GM23338 (cell line): ENCODE measurements at regions not wholly inside any gene's neighbourhood (a gene's known extent, or its start where the extent isn't known, plus 50 kb on each side); places are given as distances from the start of the nearest gene placed in this dataset.

Experiments used
- CREB1 ChIP-seq: fragments of 250-450 bp; sonication (Bioruptor Pico); IDR thresholded peaks from 2 replicates; pipeline ENCODE4 v1.5.0; 2020; ENCODE audit warnings: low read depth, mild to moderate bottlenecking, moderate library complexity
- ETS1 ChIP-seq: IDR thresholded peaks from 2 replicates; pipeline ENCODE4 v1.6.1; 2016; ENCODE audit warnings: antibody characterized with exemption
- EZH2 ChIP-seq: fragments of 200-600 bp; sonication (generic); IDR thresholded peaks from one replicate; pipeline ENCODE4 v1.8.0; 2017; ENCODE audit warnings: antibody characterized with exemption, mild to moderate bottlenecking, low read depth; ENCODE audit not compliant: unreplicated experiment
- EZH2phosphoT487 ChIP-seq: fragments of 200-600 bp; sonication (generic); IDR thresholded peaks from one replicate; pipeline ENCODE4 v1.8.1; 2018; ENCODE audit warnings: antibody characterized with exemption; ENCODE audit not compliant: unreplicated experiment
- JUNB ChIP-seq: IDR thresholded peaks from one replicate; pipeline ENCODE4 v1.6.1; 2016; ENCODE audit warnings: antibody characterized with exemption; ENCODE audit not compliant: unreplicated experiment
- NANOG ChIP-seq: IDR thresholded peaks from 2 replicates; pipeline ENCODE4 v1.6.1; 2016; ENCODE audit warnings: antibody characterized with exemption, borderline replicate concordance
- POLR2AphosphoS5 ChIP-seq: IDR thresholded peaks from 2 replicates; pipeline ENCODE4 v1.6.1; 2016; ENCODE audit warnings: antibody characterized with exemption, low read depth
- REST ChIP-seq: IDR thresholded peaks from one replicate; pipeline ENCODE4 v1.6.1; 2018; ENCODE audit warnings: antibody characterized with exemption; ENCODE audit not compliant: unreplicated experiment
- STAT1 ChIP-seq: IDR thresholded peaks from one replicate; pipeline ENCODE4 v1.6.1; 2016; ENCODE audit warnings: antibody characterized with exemption; ENCODE audit not compliant: unreplicated experiment
- ZNF114 ChIP-seq: fragments of 250-450 bp; sonication (Bioruptor Pico); IDR thresholded peaks from 2 replicates; pipeline ENCODE4 v1.5.0; 2020; ENCODE audit warnings: mild to moderate bottlenecking, moderate library complexity
- ZNF331 ChIP-seq: fragments of 250-450 bp; sonication (Bioruptor Pico); IDR thresholded peaks from 2 replicates; pipeline ENCODE4 v1.5.0; 2020; ENCODE audit warnings: low read depth, mild to moderate bottlenecking, moderate library complexity
- TF ChIP-seq, protein P1 (sequence below), 2 experiments: fragments of 200-600 bp in 1 of 2; sonication (generic) in 1 of 2; conservative IDR thresholded peaks; 2 replicates each; pipeline versions ENCODE4 v1.5.1 to v1.6.1; 2016 to 2017; ENCODE audit warnings: antibody characterized with exemption in 2 of 2, low read depth in 2 of 2, mild to moderate bottlenecking in 2 of 2, moderate library complexity in 1 of 2
- TF ChIP-seq, protein P2 (sequence below): fragments of 250-450 bp; sonication (Bioruptor Pico); IDR thresholded peaks from 2 replicates; pipeline ENCODE4 v1.5.0; 2020; ENCODE audit warnings: mild to moderate bottlenecking, moderate library complexity

DNA sequence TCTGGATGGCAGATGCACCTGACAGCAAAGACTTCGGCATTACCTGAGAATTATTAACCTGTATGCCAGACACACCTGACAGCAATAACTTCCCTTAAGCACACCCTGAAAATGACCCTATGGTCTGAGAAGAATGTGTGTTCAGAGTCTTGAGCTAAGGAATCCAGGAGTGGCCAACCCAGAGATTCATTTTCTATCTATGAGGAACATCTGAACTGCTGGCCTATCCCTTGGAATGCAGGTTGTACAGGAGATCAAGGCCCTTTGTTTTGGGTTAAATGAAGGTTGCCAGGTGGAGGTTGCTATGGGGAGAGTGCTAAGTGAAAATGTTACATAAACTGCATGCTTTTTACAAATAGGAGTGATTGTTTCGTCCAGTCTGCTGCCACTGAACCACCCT, 200.9 kb upstream of the MEIS1 start:
- TF ChIP-seq REST (no peak), EZH2 (no peak), POLR2AphosphoS5 (no peak), EZH2phosphoT487 (no peak), ETS1 (no peak), CREB1 (CRISPR knock-in tag) (no peak), STAT1 (no peak), NANOG (no peak), JUNB (no peak), ZNF331 (no peak), ZNF114 (CRISPR knock-in tag) (no peak)
- TF ChIP-seq, protein P1, sequence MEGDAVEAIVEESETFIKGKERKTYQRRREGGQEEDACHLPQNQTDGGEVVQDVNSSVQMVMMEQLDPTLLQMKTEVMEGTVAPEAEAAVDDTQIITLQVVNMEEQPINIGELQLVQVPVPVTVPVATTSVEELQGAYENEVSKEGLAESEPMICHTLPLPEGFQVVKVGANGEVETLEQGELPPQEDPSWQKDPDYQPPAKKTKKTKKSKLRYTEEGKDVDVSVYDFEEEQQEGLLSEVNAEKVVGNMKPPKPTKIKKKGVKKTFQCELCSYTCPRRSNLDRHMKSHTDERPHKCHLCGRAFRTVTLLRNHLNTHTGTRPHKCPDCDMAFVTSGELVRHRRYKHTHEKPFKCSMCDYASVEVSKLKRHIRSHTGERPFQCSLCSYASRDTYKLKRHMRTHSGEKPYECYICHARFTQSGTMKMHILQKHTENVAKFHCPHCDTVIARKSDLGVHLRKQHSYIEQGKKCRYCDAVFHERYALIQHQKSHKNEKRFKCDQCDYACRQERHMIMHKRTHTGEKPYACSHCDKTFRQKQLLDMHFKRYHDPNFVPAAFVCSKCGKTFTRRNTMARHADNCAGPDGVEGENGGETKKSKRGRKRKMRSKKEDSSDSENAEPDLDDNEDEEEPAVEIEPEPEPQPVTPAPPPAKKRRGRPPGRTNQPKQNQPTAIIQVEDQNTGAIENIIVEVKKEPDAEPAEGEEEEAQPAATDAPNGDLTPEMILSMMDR (conservative IDR thresholded peaks at IDR 0.05; ENCODE audit: low read depth in 2 of 2), result no peak
- TF ChIP-seq, protein P2, sequence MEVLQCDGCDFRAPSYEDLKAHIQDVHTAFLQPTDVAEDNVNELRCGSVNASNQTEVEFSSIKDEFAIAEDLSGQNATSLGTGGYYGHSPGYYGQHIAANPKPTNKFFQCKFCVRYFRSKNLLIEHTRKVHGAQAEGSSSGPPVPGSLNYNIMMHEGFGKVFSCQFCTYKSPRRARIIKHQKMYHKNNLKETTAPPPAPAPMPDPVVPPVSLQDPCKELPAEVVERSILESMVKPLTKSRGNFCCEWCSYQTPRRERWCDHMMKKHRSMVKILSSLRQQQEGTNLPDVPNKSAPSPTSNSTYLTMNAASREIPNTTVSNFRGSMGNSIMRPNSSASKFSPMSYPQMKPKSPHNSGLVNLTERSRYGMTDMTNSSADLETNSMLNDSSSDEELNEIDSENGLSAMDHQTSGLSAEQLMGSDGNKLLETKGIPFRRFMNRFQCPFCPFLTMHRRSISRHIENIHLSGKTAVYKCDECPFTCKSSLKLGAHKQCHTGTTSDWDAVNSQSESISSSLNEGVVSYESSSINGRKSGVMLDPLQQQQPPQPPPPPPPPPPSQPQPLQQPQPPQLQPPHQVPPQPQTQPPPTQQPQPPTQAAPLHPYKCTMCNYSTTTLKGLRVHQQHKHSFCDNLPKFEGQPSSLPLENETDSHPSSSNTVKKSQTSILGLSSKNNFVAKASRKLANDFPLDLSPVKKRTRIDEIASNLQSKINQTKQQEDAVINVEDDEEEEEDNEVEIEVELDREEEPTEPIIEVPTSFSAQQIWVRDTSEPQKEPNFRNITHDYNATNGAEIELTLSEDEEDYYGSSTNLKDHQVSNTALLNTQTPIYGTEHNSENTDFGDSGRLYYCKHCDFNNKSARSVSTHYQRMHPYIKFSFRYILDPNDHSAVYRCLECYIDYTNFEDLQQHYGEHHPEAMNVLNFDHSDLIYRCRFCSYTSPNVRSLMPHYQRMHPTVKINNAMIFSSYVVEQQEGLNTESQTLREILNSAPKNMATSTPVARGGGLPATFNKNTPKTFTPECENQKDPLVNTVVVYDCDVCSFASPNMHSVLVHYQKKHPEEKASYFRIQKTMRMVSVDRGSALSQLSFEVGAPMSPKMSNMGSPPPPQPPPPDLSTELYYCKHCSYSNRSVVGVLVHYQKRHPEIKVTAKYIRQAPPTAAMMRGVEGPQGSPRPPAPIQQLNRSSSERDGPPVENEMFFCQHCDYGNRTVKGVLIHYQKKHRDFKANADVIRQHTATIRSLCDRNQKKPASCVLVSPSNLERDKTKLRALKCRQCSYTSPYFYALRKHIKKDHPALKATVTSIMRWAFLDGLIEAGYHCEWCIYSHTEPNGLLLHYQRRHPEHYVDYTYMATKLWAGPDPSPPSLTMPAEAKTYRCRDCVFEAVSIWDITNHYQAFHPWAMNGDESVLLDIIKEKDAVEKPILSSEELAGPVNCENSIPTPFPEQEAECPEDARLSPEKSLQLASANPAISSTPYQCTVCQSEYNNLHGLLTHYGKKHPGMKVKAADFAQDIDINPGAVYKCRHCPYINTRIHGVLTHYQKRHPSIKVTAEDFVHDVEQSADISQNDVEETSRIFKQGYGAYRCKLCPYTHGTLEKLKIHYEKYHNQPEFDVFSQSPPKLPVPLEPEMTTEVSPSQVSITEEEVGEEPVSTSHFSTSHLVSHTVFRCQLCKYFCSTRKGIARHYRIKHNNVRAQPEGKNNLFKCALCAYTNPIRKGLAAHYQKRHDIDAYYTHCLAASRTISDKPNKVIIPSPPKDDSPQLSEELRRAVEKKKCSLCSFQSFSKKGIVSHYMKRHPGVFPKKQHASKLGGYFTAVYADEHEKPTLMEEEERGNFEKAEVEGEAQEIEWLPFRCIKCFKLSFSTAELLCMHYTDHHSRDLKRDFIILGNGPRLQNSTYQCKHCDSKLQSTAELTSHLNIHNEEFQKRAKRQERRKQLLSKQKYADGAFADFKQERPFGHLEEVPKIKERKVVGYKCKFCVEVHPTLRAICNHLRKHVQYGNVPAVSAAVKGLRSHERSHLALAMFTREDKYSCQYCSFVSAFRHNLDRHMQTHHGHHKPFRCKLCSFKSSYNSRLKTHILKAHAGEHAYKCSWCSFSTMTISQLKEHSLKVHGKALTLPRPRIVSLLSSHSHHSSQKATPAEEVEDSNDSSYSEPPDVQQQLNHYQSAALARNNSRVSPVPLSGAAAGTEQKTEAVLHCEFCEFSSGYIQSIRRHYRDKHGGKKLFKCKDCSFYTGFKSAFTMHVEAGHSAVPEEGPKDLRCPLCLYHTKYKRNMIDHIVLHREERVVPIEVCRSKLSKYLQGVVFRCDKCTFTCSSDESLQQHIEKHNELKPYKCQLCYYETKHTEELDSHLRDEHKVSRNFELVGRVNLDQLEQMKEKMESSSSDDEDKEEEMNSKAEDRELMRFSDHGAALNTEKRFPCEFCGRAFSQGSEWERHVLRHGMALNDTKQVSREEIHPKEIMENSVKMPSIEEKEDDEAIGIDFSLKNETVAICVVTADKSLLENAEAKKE (CRISPR knock-in tag), result no peak
